Fibroblast of lung (primary cell): ENCODE measurements at regions not wholly inside any gene's neighbourhood (a gene's known extent, or its start where the extent isn't known, plus 50 kb on each side); places are given as distances from the start of the nearest gene placed in this dataset.

Experiments
- CTCF ChIP-seq, 2 donors: IDR thresholded peaks in 1 of 2; conservative IDR thresholded peaks in 1 of 2; 1 replicate in 1 of 2; 2 replicates in 1 of 2; pipeline ENCODE4 v1.5.1; 2011 to 2012; ENCODE audit warnings: low read length in 2 of 2, control low read depth in 1 of 2, inconsistent platforms in 1 of 2, low read depth in 1 of 2, mild to moderate bottlenecking in 1 of 2
- EZH2 ChIP-seq: IDR thresholded peaks from 2 replicates; pipeline ENCODE4 v1.5.1; 2012; ENCODE audit warnings: low read length, control low read depth, mild to moderate bottlenecking; ENCODE audit errors: missing control alignments

DNA sequence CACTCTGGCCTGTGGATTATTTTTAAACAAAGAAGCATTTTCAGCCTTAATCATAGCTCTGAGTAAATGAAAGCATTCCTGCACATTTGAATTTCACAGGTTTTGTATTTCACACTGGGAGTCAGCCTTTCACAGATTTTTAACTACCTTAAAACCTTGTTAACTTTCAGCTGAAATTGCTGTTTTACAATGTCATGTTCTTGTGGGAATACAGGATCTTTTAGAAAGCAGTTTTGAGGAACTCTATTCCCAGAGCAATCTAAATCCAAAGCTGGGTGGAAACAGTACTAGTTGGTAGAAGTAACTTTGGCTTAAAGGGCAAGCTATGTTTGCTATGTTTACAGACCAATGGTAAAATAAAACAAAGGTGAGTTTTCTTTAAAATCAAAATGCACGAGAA lies 600.6 kb downstream of the KCNJ2 start:
- TF ChIP-seq CTCF (conservative IDR thresholded peaks at IDR 0.05 in 1 of 2, IDR thresholded peaks at IDR 0.05 in 1 of 2; ENCODE audit: low read depth in 1 of 2, low read length in 2 of 2) = no peak
- no peak for TF ChIP-seq EZH2
